GM12878 (cell line): ENCODE measurements at regions not wholly inside any gene's neighbourhood (a gene's known extent, or its start where the extent isn't known, plus 50 kb on each side); places are given as distances from the start of the nearest gene placed in this dataset.

Experiments
- ATAC-seq: fragments of 200-7000 bp; cut with Tn5 transposase; 3 replicates; pipeline ENCODE4 v1.9.1; 2020; ENCODE audit warnings: mild to moderate bottlenecking, moderate library complexity
- BruUV-seq: library from RNA; stranded (reverse); fragments of 400-500 nt; replicated peaks from 2 replicates; lab custom pipeline; 2021; lab: Mats Ljungman, UMichigan
- CTCF ChIA-PET: fragments of 300-600 bp; sonication (Branson Sonifier 250); formaldehyde crosslinking; extraction: SDS; loops from one replicate; lab custom pipeline; 2021; ENCODE audit warnings: inconsistent platforms; lab: Yijun Ruan, JAX
- POLR2A ChIA-PET: fragments of 350-600 bp; formaldehyde crosslinking; extraction: SDS; loops from one replicate; lab custom pipeline; 2021; ENCODE audit warnings: inconsistent platforms; lab: Charles Lee
- RAD21 ChIA-PET: fragments of 300-600 bp; sonication (Branson Sonifier 250); formaldehyde crosslinking; loops from one replicate; lab custom pipeline; 2023; ENCODE audit warnings: antibody characterized with exemption; ENCODE audit not compliant: unreplicated experiment; lab: Charles Lee
- SMC1A ChIA-PET: fragments of 300-600 bp; sonication (Branson Sonifier 250); formaldehyde crosslinking; loops from one replicate; lab custom pipeline; 2023; ENCODE audit not compliant: unreplicated experiment, uncharacterized antibody; lab: Charles Lee
- DNase-seq: peaks from one replicate; pipeline ENCODE4 v3.0.0-alpha.2; 2011; ENCODE audit warnings: low read depth, low spot score
- FAIRE-seq: peaks from 3 replicates; lab custom pipeline; 2011; peaks lifted over from hg19 to GRCh38; lab: Jason Lieb, UNC
- H2AFZ ChIP-seq: 2 replicates; pipeline ENCODE4 v1.6.0; 2011; ENCODE audit warnings: low read depth, low read length, control low read depth; ENCODE audit not compliant: control insufficient read depth
- H3K27ac ChIP-seq: 2 replicates; pipeline ENCODE4 v1.5.1; 2011; ENCODE audit warnings: control low read depth; ENCODE audit not compliant: control insufficient read depth, insufficient read depth
- H3K27me3 ChIP-seq, 2 experiments: replicated peaks in 1 of 2; 2 replicates each; pipeline versions ENCODE4 v1.6.0 to v1.6.1; 2011; ENCODE audit warnings: low read length in 1 of 2; ENCODE audit not compliant: control insufficient read depth in 2 of 2, insufficient read depth in 2 of 2
- H3K36me3 ChIP-seq, 2 experiments: 2 replicates each; pipeline ENCODE4 v1.5.1; 2011; ENCODE audit warnings: low read length in 1 of 2; ENCODE audit not compliant: control insufficient read depth in 2 of 2, insufficient read depth in 2 of 2
- H3K4me1 ChIP-seq: 2 replicates; pipeline ENCODE4 v1.6.1; 2011; ENCODE audit warnings: mild to moderate bottlenecking, low read length, moderate library complexity, mixed read lengths; ENCODE audit not compliant: control insufficient read depth, insufficient read depth
- H3K4me2 ChIP-seq: 2 replicates; pipeline ENCODE4 v1.6.0; 2011; ENCODE audit warnings: control low read depth; ENCODE audit not compliant: control insufficient read depth, insufficient read depth
- H3K4me3 ChIP-seq: fragments of 200-600 bp; sonication (generic); 2 replicates; pipeline ENCODE4 v1.5.1; 2016
- H3K79me2 ChIP-seq: 2 replicates; pipeline ENCODE4 v1.6.0; 2011; ENCODE audit warnings: low read length; ENCODE audit not compliant: control insufficient read depth, insufficient read depth
- H3K9ac ChIP-seq: 2 replicates; pipeline ENCODE4 v1.8.0; 2011; ENCODE audit warnings: low read length, control low read depth, mixed read lengths; ENCODE audit not compliant: control insufficient read depth, insufficient read depth
- H3K9me3 ChIP-seq: replicated peaks from 3 replicates; pipeline ENCODE4 v1.5.1; 2011; ENCODE audit warnings: mild to moderate bottlenecking, low read length; ENCODE audit not compliant: control insufficient read depth, insufficient read depth
- H4K20me1 ChIP-seq: 2 replicates; pipeline ENCODE4 v1.6.0; 2011; ENCODE audit not compliant: control insufficient read depth, insufficient read depth
- KDM1A ChIP-seq: fragments of 200-600 bp; sonication (generic); IDR thresholded peaks from 2 replicates; pipeline ENCODE4 v1.6.1; 2016; ENCODE audit warnings: borderline replicate concordance
- NFYA ChIP-seq: IDR thresholded peaks from 2 replicates; pipeline ENCODE4 v1.6.1; 2011; ENCODE audit warnings: low read depth, mild to moderate bottlenecking, low read length, improper control_type of control experiment, borderline replicate concordance
- POLR2AphosphoS5 ChIP-seq: IDR thresholded peaks from 2 replicates; pipeline ENCODE4 v1.6.1; 2011; ENCODE audit warnings: mild to moderate bottlenecking, low read length, inconsistent platforms
- RELA ChIP-seq: fragments of 450-650 bp; IDR thresholded peaks from 2 replicates; pipeline ENCODE4 v1.8.0; 2014; ENCODE audit warnings: borderline replicate concordance; ENCODE audit not compliant: partially characterized antibody
- SMAD1 ChIP-seq: fragments of 450-650 bp; IDR thresholded peaks from 2 replicates; pipeline ENCODE4 v1.6.1; 2018; ENCODE audit warnings: mild to moderate bottlenecking, low read depth; ENCODE audit not compliant: partially characterized antibody
- ZNF217 ChIP-seq: fragments of 450-650 bp; IDR thresholded peaks from 2 replicates; pipeline ENCODE4 v1.6.1; 2017; ENCODE audit warnings: antibody characterized with exemption, mild to moderate bottlenecking
- ZNF622 ChIP-seq: fragments of 450-650 bp; IDR thresholded peaks from 2 replicates; pipeline ENCODE4 v1.6.1; 2017; ENCODE audit warnings: mild to moderate bottlenecking, inconsistent platforms
- ZSCAN29 ChIP-seq: fragments of 450-650 bp; IDR thresholded peaks from 2 replicates; pipeline ENCODE4 v1.6.1; 2017; ENCODE audit warnings: mild to moderate bottlenecking, moderate library complexity
- whole genome bisulfite sequencing: methylation state at CpG from one replicate; pipeline ENCODE4 v1.1.6; 2016; ENCODE audit warnings: low lambda C conversion rate; ENCODE audit not compliant: insufficient replicate concordance, insufficient coverage; ENCODE audit errors: missing lambda C conversion rate; 5-methylcytosine and 5-hydroxymethylcytosine counted together
- in situ Hi-C: fragments of 300-500 bp; cut with MboI; formaldehyde crosslinking; loops from 9 replicates; pipeline ENCODE4 v1.14.3; 2018; ENCODE audit warnings: mixed read lengths
- intact Hi-C: fragments of 100-400 bp; cut with micrococcal nuclease; formaldehyde crosslinking; loops from one replicate; pipeline ENCODE4 v1.14.2; 2022; ENCODE audit not compliant: unreplicated experiment
- TF ChIP-seq, protein P1 (sequence below): fragments of 450-650 bp; formaldehyde crosslinking; IDR thresholded peaks from 2 replicates; pipeline ENCODE4 v1.5.0; 2022; ENCODE audit warnings: mild to moderate bottlenecking, missing genetic modification characterization
- TF ChIP-seq, protein P2 (sequence below): IDR thresholded peaks from 2 replicates; pipeline ENCODE4 v1.6.1; 2011; ENCODE audit warnings: borderline replicate concordance, low read depth, mild to moderate bottlenecking, moderate library complexity, low read length; ENCODE audit not compliant: insufficient read depth, poor library complexity, severe bottlenecking
- TF ChIP-seq, protein P3 (sequence below): IDR thresholded peaks from 2 replicates; pipeline ENCODE4 v1.6.1; 2012; ENCODE audit warnings: low read depth, low read length, improper control_type of control experiment
- TF ChIP-seq, protein P4 (sequence below): fragments of 450-650 bp; formaldehyde crosslinking; IDR thresholded peaks from 2 replicates; pipeline ENCODE4 v1.4.0; 2022; ENCODE audit warnings: mild to moderate bottlenecking, moderate library complexity
- TF ChIP-seq, protein P5 (sequence below): fragments of 450-650 bp; IDR thresholded peaks from 2 replicates; pipeline ENCODE4 v1.6.1; 2018; ENCODE audit warnings: borderline replicate concordance, mild to moderate bottlenecking; ENCODE audit not compliant: partially characterized antibody

DNA sequence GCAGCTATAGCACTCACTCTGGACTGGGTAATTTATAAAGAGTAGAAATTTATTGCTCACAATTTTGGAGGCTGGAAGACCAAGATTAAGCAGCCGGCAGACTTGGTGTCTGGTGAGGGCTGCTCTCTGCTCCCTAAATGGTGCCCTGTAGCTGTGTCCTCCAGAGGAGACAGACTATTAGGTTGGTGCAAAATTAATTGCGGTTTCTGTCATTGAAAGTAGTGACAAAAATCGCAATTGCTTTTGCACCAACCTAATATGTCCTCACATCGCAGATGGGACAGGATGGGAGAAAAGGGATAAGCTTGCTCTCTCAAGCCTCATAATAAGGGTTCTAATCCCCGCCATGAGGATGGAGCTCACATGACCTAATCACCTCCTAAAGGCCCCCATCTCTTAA lies 258.1 kb upstream of the VCX3A start:
- FAIRE-seq (no peak), DNase-seq (no peak), ATAC-seq (no peak)
- ChIA-PET CTCF (interaction anchor here (0.5 kb wide), 1 partner anchor 27 kb away, joined by 3 read pairs; no protein-coding TSS in a partner anchor), RAD21 (no interaction called here), SMC1A (no interaction called here), POLR2A (no interaction called here)
- no peaks in the 10 kb centered on the region for H3K9me3 ChIP-seq
- no peaks in the 10 kb centered on the region for H3K27me3 ChIP-seq
- no peaks in the 10 kb centered on the region for H4K20me1 ChIP-seq
- intact Hi-C loops (no loop called here), in situ Hi-C loops (no loop called here)
- no peak overlapping the region for H3K4me2 ChIP-seq
- no TSS peak for BruUV-seq
- WGBS = 80% methylated on average over 5 of the region's 5 CpGs
- H2AFZ ChIP-seq = no peak overlapping the region
- no peak overlapping the region for H3K4me3 ChIP-seq
- no peak overlapping the region for H3K27ac ChIP-seq
- no peak overlapping the region for H3K9ac ChIP-seq
- H3K36me3 ChIP-seq = no peaks in the 10 kb centered on the region
- H3K79me2 ChIP-seq = no peaks in the 10 kb centered on the region
- H3K4me1 ChIP-seq = no peaks in the 10 kb centered on the region
- TF ChIP-seq, protein P1, sequence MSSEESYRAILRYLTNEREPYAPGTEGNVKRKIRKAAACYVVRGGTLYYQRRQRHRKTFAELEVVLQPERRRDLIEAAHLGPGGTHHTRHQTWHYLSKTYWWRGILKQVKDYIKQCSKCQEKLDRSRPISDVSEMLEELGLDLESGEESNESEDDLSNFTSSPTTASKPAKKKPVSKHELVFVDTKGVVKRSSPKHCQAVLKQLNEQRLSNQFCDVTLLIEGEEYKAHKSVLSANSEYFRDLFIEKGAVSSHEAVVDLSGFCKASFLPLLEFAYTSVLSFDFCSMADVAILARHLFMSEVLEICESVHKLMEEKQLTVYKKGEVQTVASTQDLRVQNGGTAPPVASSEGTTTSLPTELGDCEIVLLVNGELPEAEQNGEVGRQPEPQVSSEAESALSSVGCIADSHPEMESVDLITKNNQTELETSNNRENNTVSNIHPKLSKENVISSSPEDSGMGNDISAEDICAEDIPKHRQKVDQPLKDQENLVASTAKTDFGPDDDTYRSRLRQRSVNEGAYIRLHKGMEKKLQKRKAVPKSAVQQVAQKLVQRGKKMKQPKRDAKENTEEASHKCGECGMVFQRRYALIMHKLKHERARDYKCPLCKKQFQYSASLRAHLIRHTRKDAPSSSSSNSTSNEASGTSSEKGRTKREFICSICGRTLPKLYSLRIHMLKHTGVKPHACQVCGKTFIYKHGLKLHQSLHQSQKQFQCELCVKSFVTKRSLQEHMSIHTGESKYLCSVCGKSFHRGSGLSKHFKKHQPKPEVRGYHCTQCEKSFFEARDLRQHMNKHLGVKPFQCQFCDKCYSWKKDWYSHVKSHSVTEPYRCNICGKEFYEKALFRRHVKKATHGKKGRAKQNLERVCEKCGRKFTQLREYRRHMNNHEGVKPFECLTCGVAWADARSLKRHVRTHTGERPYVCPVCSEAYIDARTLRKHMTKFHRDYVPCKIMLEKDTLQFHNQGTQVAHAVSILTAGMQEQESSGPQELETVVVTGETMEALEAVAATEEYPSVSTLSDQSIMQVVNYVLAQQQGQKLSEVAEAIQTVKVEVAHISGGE (CRISPR knock-in tag) = no peak
- TF ChIP-seq, protein P2, sequence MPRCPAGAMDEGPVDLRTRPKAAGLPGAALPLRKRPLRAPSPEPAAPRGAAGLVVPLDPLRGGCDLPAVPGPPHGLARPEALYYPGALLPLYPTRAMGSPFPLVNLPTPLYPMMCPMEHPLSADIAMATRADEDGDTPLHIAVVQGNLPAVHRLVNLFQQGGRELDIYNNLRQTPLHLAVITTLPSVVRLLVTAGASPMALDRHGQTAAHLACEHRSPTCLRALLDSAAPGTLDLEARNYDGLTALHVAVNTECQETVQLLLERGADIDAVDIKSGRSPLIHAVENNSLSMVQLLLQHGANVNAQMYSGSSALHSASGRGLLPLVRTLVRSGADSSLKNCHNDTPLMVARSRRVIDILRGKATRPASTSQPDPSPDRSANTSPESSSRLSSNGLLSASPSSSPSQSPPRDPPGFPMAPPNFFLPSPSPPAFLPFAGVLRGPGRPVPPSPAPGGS = no peak
- TF ChIP-seq ZSCAN29 (no peak), RELA (no peak), POLR2AphosphoS5 (no peak), SMAD1 (no peak), ZNF622 (no peak), ZNF217 (no peak), KDM1A (no peak), NFYA (no peak)
- TF ChIP-seq, protein P3, sequence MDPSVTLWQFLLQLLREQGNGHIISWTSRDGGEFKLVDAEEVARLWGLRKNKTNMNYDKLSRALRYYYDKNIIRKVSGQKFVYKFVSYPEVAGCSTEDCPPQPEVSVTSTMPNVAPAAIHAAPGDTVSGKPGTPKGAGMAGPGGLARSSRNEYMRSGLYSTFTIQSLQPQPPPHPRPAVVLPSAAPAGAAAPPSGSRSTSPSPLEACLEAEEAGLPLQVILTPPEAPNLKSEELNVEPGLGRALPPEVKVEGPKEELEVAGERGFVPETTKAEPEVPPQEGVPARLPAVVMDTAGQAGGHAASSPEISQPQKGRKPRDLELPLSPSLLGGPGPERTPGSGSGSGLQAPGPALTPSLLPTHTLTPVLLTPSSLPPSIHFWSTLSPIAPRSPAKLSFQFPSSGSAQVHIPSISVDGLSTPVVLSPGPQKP = no peak
- TF ChIP-seq, protein P4, sequence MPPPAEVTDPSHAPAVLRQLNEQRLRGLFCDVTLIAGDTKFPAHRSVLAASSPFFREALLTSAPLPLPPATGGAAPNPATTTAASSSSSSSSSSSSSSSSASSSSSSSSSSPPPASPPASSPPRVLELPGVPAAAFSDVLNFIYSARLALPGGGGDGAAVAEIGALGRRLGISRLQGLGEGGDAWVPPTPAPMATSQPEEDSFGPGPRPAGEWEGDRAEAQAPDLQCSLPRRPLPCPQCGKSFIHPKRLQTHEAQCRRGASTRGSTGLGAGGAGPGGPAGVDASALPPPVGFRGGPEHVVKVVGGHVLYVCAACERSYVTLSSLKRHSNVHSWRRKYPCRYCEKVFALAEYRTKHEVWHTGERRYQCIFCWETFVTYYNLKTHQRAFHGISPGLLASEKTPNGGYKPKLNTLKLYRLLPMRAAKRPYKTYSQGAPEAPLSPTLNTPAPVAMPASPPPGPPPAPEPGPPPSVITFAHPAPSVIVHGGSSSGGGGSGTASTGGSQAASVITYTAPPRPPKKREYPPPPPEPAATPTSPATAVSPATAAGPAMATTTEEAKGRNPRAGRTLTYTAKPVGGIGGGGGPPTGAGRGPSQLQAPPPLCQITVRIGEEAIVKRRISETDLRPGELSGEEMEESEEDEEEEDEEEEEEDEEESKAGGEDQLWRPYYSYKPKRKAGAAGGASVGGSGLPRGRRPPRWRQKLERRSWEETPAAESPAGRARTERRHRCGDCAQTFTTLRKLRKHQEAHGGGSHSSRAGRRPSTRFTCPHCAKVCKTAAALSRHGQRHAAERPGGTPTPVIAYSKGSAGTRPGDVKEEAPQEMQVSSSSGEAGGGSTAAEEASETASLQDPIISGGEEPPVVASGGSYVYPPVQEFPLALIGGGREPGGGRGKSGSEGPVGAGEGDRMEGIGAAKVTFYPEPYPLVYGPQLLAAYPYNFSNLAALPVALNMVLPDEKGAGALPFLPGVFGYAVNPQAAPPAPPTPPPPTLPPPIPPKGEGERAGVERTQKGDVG = no peak
- TF ChIP-seq, protein P5, sequence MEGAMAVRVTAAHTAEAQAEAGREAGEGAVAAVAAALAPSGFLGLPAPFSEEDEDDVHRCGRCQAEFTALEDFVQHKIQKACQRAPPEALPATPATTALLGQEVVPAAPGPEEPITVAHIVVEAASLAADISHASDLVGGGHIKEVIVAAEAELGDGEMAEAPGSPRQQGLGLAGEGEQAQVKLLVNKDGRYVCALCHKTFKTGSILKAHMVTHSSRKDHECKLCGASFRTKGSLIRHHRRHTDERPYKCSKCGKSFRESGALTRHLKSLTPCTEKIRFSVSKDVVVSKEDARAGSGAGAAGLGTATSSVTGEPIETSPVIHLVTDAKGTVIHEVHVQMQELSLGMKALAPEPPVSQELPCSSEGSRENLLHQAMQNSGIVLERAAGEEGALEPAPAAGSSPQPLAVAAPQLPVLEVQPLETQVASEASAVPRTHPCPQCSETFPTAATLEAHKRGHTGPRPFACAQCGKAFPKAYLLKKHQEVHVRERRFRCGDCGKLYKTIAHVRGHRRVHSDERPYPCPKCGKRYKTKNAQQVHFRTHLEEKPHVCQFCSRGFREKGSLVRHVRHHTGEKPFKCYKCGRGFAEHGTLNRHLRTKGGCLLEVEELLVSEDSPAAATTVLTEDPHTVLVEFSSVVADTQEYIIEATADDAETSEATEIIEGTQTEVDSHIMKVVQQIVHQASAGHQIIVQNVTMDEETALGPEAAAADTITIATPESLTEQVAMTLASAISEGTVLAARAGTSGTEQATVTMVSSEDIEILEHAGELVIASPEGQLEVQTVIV = no peak
